ENCODE measurements at regions not wholly inside any gene's neighbourhood (a gene's known extent, or its start where the extent isn't known, plus 50 kb on each side); places are given as distances from the start of the nearest gene placed in this dataset.

DNA sequence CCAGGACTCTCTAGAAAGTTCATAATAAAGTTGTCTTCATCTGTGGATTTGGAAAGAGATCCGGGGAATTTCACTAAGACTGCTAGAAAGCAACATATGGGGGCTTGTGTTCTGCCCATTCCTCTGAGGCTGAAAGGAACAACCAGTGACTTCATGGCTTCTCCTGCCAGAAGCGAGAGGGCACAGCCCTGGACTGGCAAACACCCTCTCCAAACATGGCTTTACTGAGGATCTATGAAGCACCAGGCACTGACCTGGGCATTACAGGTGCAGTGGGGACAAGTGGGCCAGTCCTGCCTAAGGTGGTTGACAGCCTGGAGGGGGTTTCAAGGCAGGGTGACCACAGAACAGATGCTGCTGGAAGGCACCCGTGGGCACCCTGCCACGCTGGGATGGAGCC is 185.8 kb upstream of the GPR26 start:
- intact Hi-C loops (cut with micrococcal nuclease; ENCODE audit: unreplicated experiment) (no loop called here), in situ Hi-C loops (cut with HindIII; ENCODE audit: extremely low pct_ligation_motif_present, low pct_unique_long_range_greater_than_20kb) (no loop called here)
- no peak overlapping the region for H2AFZ ChIP-seq (ENCODE audit: low read length)
- no peak overlapping the region for H3K4me2 ChIP-seq (ENCODE audit: low read depth, low read length)
- DNase-seq (ENCODE audit: low spot score) = no peak
- ChIA-PET POLR2A (no interaction called here), CTCF (ENCODE audit: low intra/inter-chr PET ratio, low total read pairs) (no interaction called here)
- H3K4me1 ChIP-seq (ENCODE audit: insufficient read depth, low read length) = no peaks in the 10 kb centered on the region
- H4K20me1 ChIP-seq (ENCODE audit: insufficient read depth, low read length) = no peaks in the 10 kb centered on the region
- no peak overlapping the region for H3K9ac ChIP-seq (ENCODE audit: insufficient read depth, low read depth, low read length)
- ATAC-seq = no peak
- H3K79me2 ChIP-seq (ENCODE audit: insufficient read depth, low read length) = no peaks in the 10 kb centered on the region
- H3K36me3 ChIP-seq (replicated peaks in 1 of 2; ENCODE audit: control insufficient read depth in 1 of 2, insufficient read depth in 2 of 2, low read length in 2 of 2) = no peaks in the 10 kb centered on the region
- no peak overlapping the region for H3K4me3 ChIP-seq (replicated peaks in 1 of 3; ENCODE audit: insufficient read depth in 1 of 3, low read depth in 2 of 3, low read length in 3 of 3)
- WGBS (ENCODE audit: low lambda C conversion rate) = 6% methylated on average over 4 of the region's 4 CpGs
- BruUV-seq (replicated peaks) = no TSS peak
- no peak overlapping the region for H3K27ac ChIP-seq (ENCODE audit: extremely low read length, insufficient read depth, low read length)
- TF ChIP-seq KDM3A (CRISPR knock-in tag; IDR thresholded peaks at IDR 0.05; ENCODE audit: low read depth) = no peak
- TF ChIP-seq NR0B2 (CRISPR knock-in tag; IDR thresholded peaks at IDR 0.05) = no peak
- TF ChIP-seq ZNF10 (CRISPR knock-in tag; IDR thresholded peaks at IDR 0.05; ENCODE audit: borderline replicate concordance, low read depth) = no peak
- no peak for TF ChIP-seq CAMTA2 (CRISPR knock-in tag; IDR thresholded peaks at IDR 0.05; ENCODE audit: borderline replicate concordance)
- TF ChIP-seq, protein P1, sequence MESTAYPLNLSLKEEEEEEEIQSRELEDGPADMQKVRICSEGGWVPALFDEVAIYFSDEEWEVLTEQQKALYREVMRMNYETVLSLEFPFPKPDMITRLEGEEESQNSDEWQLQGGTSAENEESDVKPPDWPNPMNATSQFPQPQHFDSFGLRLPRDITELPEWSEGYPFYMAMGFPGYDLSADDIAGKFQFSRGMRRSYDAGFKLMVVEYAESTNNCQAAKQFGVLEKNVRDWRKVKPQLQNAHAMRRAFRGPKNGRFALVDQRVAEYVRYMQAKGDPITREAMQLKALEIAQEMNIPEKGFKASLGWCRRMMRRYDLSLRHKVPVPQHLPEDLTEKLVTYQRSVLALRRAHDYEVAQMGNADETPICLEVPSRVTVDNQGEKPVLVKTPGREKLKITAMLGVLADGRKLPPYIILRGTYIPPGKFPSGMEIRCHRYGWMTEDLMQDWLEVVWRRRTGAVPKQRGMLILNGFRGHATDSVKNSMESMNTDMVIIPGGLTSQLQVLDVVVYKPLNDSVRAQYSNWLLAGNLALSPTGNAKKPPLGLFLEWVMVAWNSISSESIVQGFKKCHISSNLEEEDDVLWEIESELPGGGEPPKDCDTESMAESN (CRISPR knock-in tag; conservative IDR thresholded peaks at IDR 0.05) = no peak
- no peak for TF ChIP-seq CEBPG (CRISPR knock-in tag; IDR thresholded peaks at IDR 0.05)
- TF ChIP-seq MEIS2 (CRISPR knock-in tag; IDR thresholded peaks at IDR 0.05) = no peak
- no peak for TF ChIP-seq ZNF713 (CRISPR knock-in tag; IDR thresholded peaks at IDR 0.05)
- TF ChIP-seq PHB2 (IDR thresholded peaks at IDR 0.05; ENCODE audit: partially characterized antibody) = no peak
- no peak for TF ChIP-seq TEAD2 (CRISPR knock-in tag; IDR thresholded peaks at IDR 0.05)
- TF ChIP-seq ZNF546 (CRISPR knock-in tag; conservative IDR thresholded peaks at IDR 0.05) = no peak
- TF ChIP-seq SP2 (CRISPR knock-in tag; IDR thresholded peaks at IDR 0.05) = no peak
- FAIRE-seq = no peak
- no peaks in the 10 kb centered on the region for H3K9me3 ChIP-seq (ENCODE audit: low read length)
- H3K27me3 ChIP-seq (ENCODE audit: control insufficient read depth in 1 of 2, insufficient read depth in 2 of 2, low read length in 2 of 2) = peaks cover under 1 to 4% of the 10 kb centered on the region in 2 experiments; a peak in 2 of 5 replicates

All from HepG2 (cell line).